Cardiac muscle cell (in vitro differentiated cells and primary cell): ENCODE measurements at regions not wholly inside any gene's neighbourhood (a gene's known extent, or its start where the extent isn't known, plus 50 kb on each side); places are given as distances from the start of the nearest gene placed in this dataset.

Source experiments
- DNase-seq, 2 donors: peaks; one replicate each; pipeline versions ENCODE4 v3.0.0 to v3.0.0-alpha.2; 2010 to 2017; ENCODE audit warnings: low read depth in 1 of 2, low spot score in 1 of 2
- H3K27ac ChIP-seq: fragments of 200-600 bp; sonication (generic); 2 replicates; pipeline ENCODE4 v1.5.1; 2016
- H3K27me3 ChIP-seq: fragments of 200-600 bp; sonication (generic); 2 replicates; pipeline ENCODE4 v1.6.0; 2016; ENCODE audit warnings: control low read depth
- H3K36me3 ChIP-seq: fragments of 200-600 bp; sonication (generic); 2 replicates; pipeline ENCODE4 v1.5.1; 2016; ENCODE audit warnings: control low read depth
- H3K4me1 ChIP-seq: fragments of 200-600 bp; sonication (generic); 2 replicates; pipeline ENCODE4 v1.8.1; 2017; ENCODE audit warnings: low read depth, mild to moderate bottlenecking, mixed run types
- H3K4me3 ChIP-seq: fragments of 200-600 bp; sonication (generic); 2 replicates; pipeline ENCODE4 v1.5.1; 2016; ENCODE audit warnings: mild to moderate bottlenecking
- H3K9me3 ChIP-seq: fragments of 200-600 bp; sonication (generic); 2 replicates; pipeline ENCODE4 v1.5.1; 2017; ENCODE audit warnings: low read depth, mild to moderate bottlenecking, control low read depth
- CTCF ChIP-seq: IDR thresholded peaks from 2 replicates; pipeline ENCODE4 v1.5.1; 2012; ENCODE audit warnings: low read depth, mild to moderate bottlenecking, low read length

DNA sequence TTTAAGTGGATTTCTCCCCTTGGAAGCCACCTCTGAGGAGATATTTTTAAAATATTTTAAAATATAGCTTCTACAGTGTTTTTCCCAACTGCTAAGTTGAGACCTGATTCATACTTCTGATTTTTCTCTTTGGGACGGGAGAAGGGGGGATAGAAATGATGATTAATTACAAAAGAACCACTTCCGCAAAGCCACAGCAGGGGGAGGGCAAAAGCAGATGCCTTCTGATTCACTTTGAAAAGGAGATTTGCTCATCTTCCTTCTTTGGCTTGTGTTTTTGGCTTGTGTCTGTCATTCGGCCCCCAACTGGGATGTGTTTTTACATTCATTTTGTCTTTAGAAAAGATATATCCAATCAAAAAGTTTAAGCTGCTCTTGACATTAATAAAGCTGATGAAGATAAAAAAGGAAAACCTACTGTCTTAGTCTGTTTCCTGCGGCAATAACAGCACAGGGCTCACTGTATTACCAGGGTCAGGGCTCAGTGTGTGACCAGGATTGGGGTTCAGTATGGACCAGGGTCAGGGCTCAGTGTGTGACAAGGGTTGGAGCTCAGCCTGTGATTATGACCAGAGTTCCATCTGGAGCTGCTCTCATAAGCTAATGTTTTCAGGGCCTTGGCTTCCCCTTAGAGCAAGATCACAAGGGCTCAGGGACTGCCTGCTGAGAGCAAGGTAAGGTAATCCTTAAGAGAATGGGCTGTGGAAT, 223.2 kb downstream of the MTHFS start:
- TF ChIP-seq CTCF, result peak; percentile 11
- Histone ChIP-seq H3K4me1 (no peaks in the 10 kb centered on the region), H3K27ac (no peak overlapping the region), H3K36me3 (no peaks in the 10 kb centered on the region), H3K9me3 (no peaks in the 10 kb centered on the region), H3K27me3 (no peaks in the 10 kb centered on the region), H3K4me3 (no peak overlapping the region)
- peak in 1 of 2 donors; percentile 50 for DNase-seq

- Histone ChIP-seq H3K27ac (no peak overlapping the region), H3K36me3 (no peaks in the 10 kb centered on the region), H3K27me3 (no peaks in the 10 kb centered on the region), H3K4me3 (no peak overlapping the region), H3K4me1 (no peaks in the 10 kb centered on the region), H3K9me3 (no peaks in the 10 kb centered on the region)
- DNase-seq, result no peak
- TF ChIP-seq CTCF, result no peak
Measured at GRCh38 chr15:79674124-79674465, 222.7 kb downstream of the MTHFS start.

DNA sequence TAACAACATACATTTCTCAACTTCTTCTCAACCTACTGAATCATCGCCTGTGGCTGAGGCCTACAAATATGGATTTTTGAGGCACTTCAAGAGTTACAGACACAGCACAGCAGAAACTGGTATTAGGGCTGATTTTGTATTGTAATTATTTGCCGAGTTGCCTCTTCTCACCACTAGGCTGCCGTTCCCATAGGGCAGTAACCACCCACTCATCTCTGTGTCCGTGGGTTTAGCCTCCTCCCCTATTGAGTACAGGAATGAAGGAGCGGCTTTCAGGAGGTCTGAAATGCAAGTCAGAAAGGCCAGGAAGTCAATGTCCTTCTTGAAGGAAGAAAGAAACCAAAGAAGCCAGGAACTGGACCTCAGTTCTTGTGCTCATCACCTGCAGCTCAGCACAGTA, 220.8 kb downstream of the MTHFS start:
- no peaks in the 10 kb centered on the region for H3K27me3 ChIP-seq
- H3K9me3 ChIP-seq, result no peaks in the 10 kb centered on the region
- H3K4me1 ChIP-seq, result no peaks in the 10 kb centered on the region
- H3K36me3 ChIP-seq, result no peaks in the 10 kb centered on the region
- no peak for DNase-seq
- no peak overlapping the region for H3K27ac ChIP-seq
- no peak for TF ChIP-seq CTCF
- no peak overlapping the region for H3K4me3 ChIP-seq

DNA sequence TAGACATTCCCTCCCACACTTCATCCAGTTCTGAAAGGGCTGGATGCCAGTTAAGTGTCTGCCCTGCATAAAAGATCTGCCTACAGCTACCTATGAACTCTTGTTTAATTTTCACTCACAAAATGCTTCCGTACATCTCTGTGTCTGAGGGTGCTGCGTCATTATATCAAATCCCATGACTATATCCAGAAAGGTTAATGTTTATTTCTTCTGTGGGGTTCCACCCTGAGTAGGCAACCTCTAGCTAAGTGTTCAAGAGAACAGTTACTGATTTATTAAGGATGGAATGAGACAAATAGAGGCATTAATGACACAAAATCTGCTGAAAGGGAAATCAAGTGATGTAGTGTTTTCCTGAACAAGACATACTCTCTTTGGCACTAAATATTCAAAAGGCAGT, 220.2 kb downstream of the MTHFS start:
- DNase-seq, result no peak
- H3K9me3 ChIP-seq, result no peaks in the 10 kb centered on the region
- no peaks in the 10 kb centered on the region for H3K36me3 ChIP-seq
- no peak for TF ChIP-seq CTCF
- no peak overlapping the region for H3K27ac ChIP-seq
- no peaks in the 10 kb centered on the region for H3K4me1 ChIP-seq
- no peak overlapping the region for H3K4me3 ChIP-seq
- H3K27me3 ChIP-seq, result no peaks in the 10 kb centered on the region

GRCh38 chr15:79677241-79677640, 219.6 kb downstream of the MTHFS start:
- Histone ChIP-seq H3K36me3 (no peaks in the 10 kb centered on the region), H3K27ac (no peak overlapping the region), H3K4me3 (no peak overlapping the region), H3K4me1 (no peaks in the 10 kb centered on the region), H3K27me3 (no peaks in the 10 kb centered on the region), H3K9me3 (no peaks in the 10 kb centered on the region)
- DNase-seq, result no peak
- TF ChIP-seq CTCF, result no peak
